K562 (cell line): ENCODE measurements at regions not wholly inside any gene's neighbourhood (a gene's known extent, or its start where the extent isn't known, plus 50 kb on each side); places are given as distances from the start of the nearest gene placed in this dataset.

Experiments used
- BRD9 ChIP-seq: fragments of 450-650 bp; IDR thresholded peaks from 2 replicates; pipeline ENCODE4 v1.6.1; 2018; ENCODE audit warnings: low read depth; ENCODE audit not compliant: partially characterized antibody
- DNMT1 ChIP-seq: fragments of 450-650 bp; IDR thresholded peaks from 2 replicates; pipeline ENCODE4 v1.6.1; 2016; ENCODE audit warnings: antibody characterized with exemption, mild to moderate bottlenecking
- FOXJ3 ChIP-seq: sonication (generic); formaldehyde crosslinking; IDR thresholded peaks from 2 replicates; pipeline ENCODE4 v1.4.0; 2020; ENCODE audit warnings: mild to moderate bottlenecking, missing genetic modification reagents
- GATAD2B ChIP-seq: fragments of 450-650 bp; IDR thresholded peaks from 2 replicates; pipeline ENCODE4 v1.6.1; 2017; ENCODE audit warnings: mild to moderate bottlenecking, borderline replicate concordance
- HMG20B ChIP-seq: fragments of 250-450 bp; sonication (Bioruptor Pico); IDR thresholded peaks from 2 replicates; pipeline ENCODE4 v1.5.0; 2021; ENCODE audit warnings: mild to moderate bottlenecking
- NFIC ChIP-seq: fragments of 450-650 bp; IDR thresholded peaks from 2 replicates; pipeline ENCODE4 v1.6.1; 2017; ENCODE audit warnings: mild to moderate bottlenecking, inconsistent platforms
- NR2C2 ChIP-seq, 2 experiments: fragments of 200-800 bp in 1 of 2; sonication (Bioruptor generic) in 1 of 2; sonication (generic) in 1 of 2; formaldehyde crosslinking in 1 of 2; IDR thresholded peaks; 2 replicates each; pipeline versions ENCODE4 v1.6.1 to v1.8.0; 2016 to 2022; ENCODE audit warnings: mild to moderate bottlenecking in 1 of 2, missing compliant biosample characterization in 1 of 2, missing genetic modification characterization in 1 of 2, missing genetic modification reagents in 1 of 2
- NR4A1 ChIP-seq, 2 experiments: fragments of 250-450 bp in 1 of 2; fragments of 450-650 bp in 1 of 2; sonication (Bioruptor Pico) in 1 of 2; IDR thresholded peaks; 2 replicates each; pipeline versions ENCODE4 v1.4.0 to v1.6.1; 2016 to 2020; ENCODE audit warnings: mild to moderate bottlenecking in 2 of 2, missing compliant biosample characterization in 1 of 2, missing genetic modification characterization in 1 of 2, moderate library complexity in 1 of 2
- POLR2A ChIP-seq: fragments of 450-650 bp; conservative IDR thresholded peaks from 2 replicates; pipeline ENCODE4 v1.6.1; 2016
- PPARD ChIP-seq: fragments of 250-450 bp; sonication (Bioruptor Pico); IDR thresholded peaks from 2 replicates; pipeline ENCODE4 v1.8.0; 2022; ENCODE audit warnings: inconsistent platforms, mild to moderate bottlenecking, moderate library complexity
- RBM15 ChIP-seq: fragments of 200-400 bp; formaldehyde crosslinking; IDR thresholded peaks from 2 replicates; pipeline ENCODE4 v1.6.1; 2018; ENCODE audit warnings: mild to moderate bottlenecking, low read length, moderate library complexity; ENCODE audit not compliant: insufficient read depth
- SMAD3 ChIP-seq: fragments of 450-650 bp; formaldehyde crosslinking; conservative IDR thresholded peaks from 2 replicates; pipeline ENCODE4 v1.4.0; 2020; ENCODE audit warnings: mild to moderate bottlenecking
- TAF1 ChIP-seq: IDR thresholded peaks from 2 replicates; pipeline ENCODE4 v1.6.1; 2011; ENCODE audit warnings: mild to moderate bottlenecking, low read length, moderate library complexity; ENCODE audit not compliant: insufficient read depth, control insufficient read depth, severe bottlenecking; ENCODE audit errors: extremely low read depth
- TEAD4 ChIP-seq, 2 experiments: sonication (generic) in 1 of 2; formaldehyde crosslinking in 1 of 2; IDR thresholded peaks; 2 replicates each; pipeline versions ENCODE4 v1.6.1 to v1.8.0; 2012 to 2022; ENCODE audit warnings: borderline replicate concordance in 1 of 2, inconsistent platforms in 1 of 2, low read length in 1 of 2, mild to moderate bottlenecking in 1 of 2, missing genetic modification reagents in 1 of 2
- ZNF174 ChIP-seq: fragments of 250-450 bp; sonication (Bioruptor Pico); IDR thresholded peaks from 2 replicates; pipeline ENCODE4 v1.4.0; 2020; ENCODE audit warnings: mild to moderate bottlenecking
- ZNF212 ChIP-seq: fragments of 450-650 bp; formaldehyde crosslinking; IDR thresholded peaks from 2 replicates; pipeline ENCODE4 v1.4.0; 2020; ENCODE audit warnings: mild to moderate bottlenecking
- ZNF507 ChIP-seq: conservative IDR thresholded peaks from 2 replicates; pipeline ENCODE4 v1.6.1; 2017; ENCODE audit warnings: missing genetic modification characterization, missing compliant biosample characterization
- TF ChIP-seq, protein P1 (sequence below): sonication (generic); formaldehyde crosslinking; IDR thresholded peaks from 2 replicates; pipeline ENCODE4 v1.8.1; 2023; ENCODE audit warnings: mild to moderate bottlenecking, missing genetic modification reagents
- TF ChIP-seq, protein P2 (sequence below), 2 experiments: fragments of 250-450 bp in 1 of 2; fragments of 450-650 bp in 1 of 2; sonication (Bioruptor Pico) in 1 of 2; IDR thresholded peaks; 2 replicates each; pipeline versions ENCODE4 v1.6.1 to v1.8.0; 2016 to 2021; ENCODE audit warnings: mild to moderate bottlenecking in 2 of 2, moderate library complexity in 2 of 2, missing compliant biosample characterization in 1 of 2, missing genetic modification characterization in 1 of 2
- TF ChIP-seq, protein P3 (sequence below): fragments of 250-450 bp; sonication (Bioruptor Pico); IDR thresholded peaks from 2 replicates; pipeline ENCODE4 v1.4.0; 2020; ENCODE audit warnings: borderline replicate concordance
- TF ChIP-seq, protein P4 (sequence below): fragments of 250-450 bp; sonication (Bioruptor Pico); IDR thresholded peaks from 2 replicates; pipeline ENCODE4 v1.8.0; 2022; ENCODE audit warnings: moderate library complexity, mild to moderate bottlenecking, inconsistent platforms
- TF ChIP-seq, protein P5 (sequence below): fragments of 450-650 bp; IDR thresholded peaks from one replicate; pipeline ENCODE4 v1.6.1; 2018; ENCODE audit warnings: mild to moderate bottlenecking, moderate library complexity; ENCODE audit not compliant: partially characterized antibody

- TF ChIP-seq, protein P1, sequence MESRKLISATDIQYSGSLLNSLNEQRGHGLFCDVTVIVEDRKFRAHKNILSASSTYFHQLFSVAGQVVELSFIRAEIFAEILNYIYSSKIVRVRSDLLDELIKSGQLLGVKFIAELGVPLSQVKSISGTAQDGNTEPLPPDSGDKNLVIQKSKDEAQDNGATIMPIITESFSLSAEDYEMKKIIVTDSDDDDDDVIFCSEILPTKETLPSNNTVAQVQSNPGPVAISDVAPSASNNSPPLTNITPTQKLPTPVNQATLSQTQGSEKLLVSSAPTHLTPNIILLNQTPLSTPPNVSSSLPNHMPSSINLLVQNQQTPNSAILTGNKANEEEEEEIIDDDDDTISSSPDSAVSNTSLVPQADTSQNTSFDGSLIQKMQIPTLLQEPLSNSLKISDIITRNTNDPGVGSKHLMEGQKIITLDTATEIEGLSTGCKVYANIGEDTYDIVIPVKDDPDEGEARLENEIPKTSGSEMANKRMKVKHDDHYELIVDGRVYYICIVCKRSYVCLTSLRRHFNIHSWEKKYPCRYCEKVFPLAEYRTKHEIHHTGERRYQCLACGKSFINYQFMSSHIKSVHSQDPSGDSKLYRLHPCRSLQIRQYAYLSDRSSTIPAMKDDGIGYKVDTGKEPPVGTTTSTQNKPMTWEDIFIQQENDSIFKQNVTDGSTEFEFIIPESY (CRISPR knock-in tag) = no peak
- TF ChIP-seq ZNF212 (CRISPR knock-in tag) (no peak), BRD9 (no peak), DNMT1 (no peak), ZNF174 (CRISPR knock-in tag) (no peak), NFIC (no peak), TAF1 (no peak), GATAD2B (no peak), SMAD3 (CRISPR knock-in tag) (no peak), POLR2A (no peak), NR4A1 (CRISPR knock-in tag; IDR thresholded peaks at IDR 0.05) (0 out of 2 replicates have a peak, but pooled peaks have one; percentile 49), NR4A1 (tag; IDR thresholded peaks at IDR 0.05) (peak; percentile 72; the same call in 1 of the 2 replicates), ZNF507 (tag) (no peak), PPARD (CRISPR knock-in tag) (no peak), NR2C2 (CRISPR knock-in tag; IDR thresholded peaks at IDR 0.05) (no peak), NR2C2 (tag; IDR thresholded peaks at IDR 0.05) (0 out of 2 replicates have a peak, but pooled peaks have one; percentile 25), RBM15 (no peak), TEAD4 (IDR thresholded peaks at IDR 0.05; ENCODE audit: low read length) (no peak), TEAD4 (CRISPR knock-in tag; IDR thresholded peaks at IDR 0.05; ENCODE audit: borderline replicate concordance) (no peak), FOXJ3 (no peak), HMG20B (no peak)
- TF ChIP-seq, protein P2, sequence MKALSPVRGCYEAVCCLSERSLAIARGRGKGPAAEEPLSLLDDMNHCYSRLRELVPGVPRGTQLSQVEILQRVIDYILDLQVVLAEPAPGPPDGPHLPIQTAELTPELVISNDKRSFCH (CRISPR knock-in tag; IDR thresholded peaks at IDR 0.05) = no peak
- TF ChIP-seq, protein P2 (tag; IDR thresholded peaks at IDR 0.05) = 0 out of 2 replicates have a peak, but pooled peaks have one; percentile 45
- TF ChIP-seq, protein P3, sequence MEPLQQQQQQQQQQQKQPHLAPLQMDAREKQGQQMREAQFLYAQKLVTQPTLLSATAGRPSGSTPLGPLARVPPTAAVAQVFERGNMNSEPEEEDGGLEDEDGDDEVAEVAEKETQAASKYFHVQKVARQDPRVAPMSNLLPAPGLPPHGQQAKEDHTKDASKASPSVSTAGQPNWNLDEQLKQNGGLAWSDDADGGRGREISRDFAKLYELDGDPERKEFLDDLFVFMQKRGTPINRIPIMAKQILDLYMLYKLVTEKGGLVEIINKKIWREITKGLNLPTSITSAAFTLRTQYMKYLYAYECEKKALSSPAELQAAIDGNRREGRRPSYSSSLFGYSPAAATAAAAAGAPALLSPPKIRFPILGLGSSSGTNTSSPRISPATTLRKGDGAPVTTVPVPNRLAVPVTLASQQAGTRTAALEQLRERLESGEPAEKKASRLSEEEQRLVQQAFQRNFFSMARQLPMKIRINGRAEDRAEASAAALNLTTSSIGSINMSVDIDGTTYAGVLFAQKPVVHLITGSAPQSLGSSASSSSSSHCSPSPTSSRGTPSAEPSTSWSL (CRISPR knock-in tag) = 0 out of 2 replicates have a peak, but pooled peaks have one; percentile 75
- TF ChIP-seq, protein P4, sequence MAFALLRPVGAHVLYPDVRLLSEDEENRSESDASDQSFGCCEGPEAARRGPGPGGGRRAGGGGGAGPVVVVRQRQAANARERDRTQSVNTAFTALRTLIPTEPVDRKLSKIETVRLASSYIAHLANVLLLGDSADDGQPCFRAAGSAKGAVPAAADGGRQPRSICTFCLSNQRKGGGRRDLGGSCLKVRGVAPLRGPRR (CRISPR knock-in tag) = 0 out of 2 replicates have a peak, but pooled peaks have one; percentile 70
- TF ChIP-seq, protein P5, sequence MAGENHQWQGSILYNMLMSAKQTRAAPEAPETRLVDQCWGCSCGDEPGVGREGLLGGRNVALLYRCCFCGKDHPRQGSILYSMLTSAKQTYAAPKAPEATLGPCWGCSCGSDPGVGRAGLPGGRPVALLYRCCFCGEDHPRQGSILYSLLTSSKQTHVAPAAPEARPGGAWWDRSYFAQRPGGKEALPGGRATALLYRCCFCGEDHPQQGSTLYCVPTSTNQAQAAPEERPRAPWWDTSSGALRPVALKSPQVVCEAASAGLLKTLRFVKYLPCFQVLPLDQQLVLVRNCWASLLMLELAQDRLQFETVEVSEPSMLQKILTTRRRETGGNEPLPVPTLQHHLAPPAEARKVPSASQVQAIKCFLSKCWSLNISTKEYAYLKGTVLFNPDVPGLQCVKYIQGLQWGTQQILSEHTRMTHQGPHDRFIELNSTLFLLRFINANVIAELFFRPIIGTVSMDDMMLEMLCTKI = no peak
Observed at GRCh38 chr6:37106982-37107491, 62.9 kb upstream of the PIM1 start (continued).
